ENCODE measurements at regions not wholly inside any gene's neighbourhood (a gene's known extent, or its start where the extent isn't known, plus 50 kb on each side); places are given as distances from the start of the nearest gene placed in this dataset.

GRCh38 chr6:149260214-149260874 is 57.2 kb upstream of the TAB2 start:
- no peak for FAIRE-seq
- no peak for DNase-seq (ENCODE audit: extremely low spot score, insufficient read length, low read depth)

GRCh38 chr6:149261364-149262040 is 56.0 kb upstream of the TAB2 start:
- FAIRE-seq (no peak), DNase-seq (ENCODE audit: extremely low spot score, insufficient read length, low read depth) (no peak)

GRCh38 chr6:149263321-149263720 is 54.2 kb upstream of the TAB2 start:
- no peak for FAIRE-seq
- DNase-seq (ENCODE audit: extremely low spot score, insufficient read length, low read depth): no peak

- no peak for FAIRE-seq
- no peak for DNase-seq (ENCODE audit: extremely low spot score, insufficient read length, low read depth)
Measured at GRCh38 chr6:149264629-149265028, 52.9 kb upstream of the TAB2 start.

- DNase-seq (ENCODE audit: extremely low spot score, insufficient read length, low read depth) (no peak), FAIRE-seq (no peak)
Measured at GRCh38 chr6:149265945-149266344, 51.6 kb upstream of the TAB2 start.

- FAIRE-seq (peak; percentile 97), DNase-seq (ENCODE audit: extremely low spot score, insufficient read length, low read depth) (peak; percentile 43)
Measured at GRCh38 chr6:149266659-149267058, 50.9 kb upstream of the TAB2 start.

- DNase-seq (ENCODE audit: extremely low spot score, insufficient read length, low read depth) (no peak), FAIRE-seq (no peak)
Measured at GRCh38 chr6:149267072-149267471, 50.4 kb upstream of the TAB2 start.

GRCh38 chr6:149267513-149268043 is 49.9 kb upstream of the TAB2 start:
- FAIRE-seq (no peak), DNase-seq (ENCODE audit: extremely low spot score, insufficient read length, low read depth) (no peak)

All from GM18507 (cell line).